GM23248 (cell line): ENCODE measurements at regions not wholly inside any gene's neighbourhood (a gene's known extent, or its start where the extent isn't known, plus 50 kb on each side); places are given as distances from the start of the nearest gene placed in this dataset.

Experiments
- DNase-seq: peaks from one replicate; pipeline ENCODE4 v3.0.0-alpha.2; 2015
- H2AFZ ChIP-seq: fragments of 200-600 bp; sonication (generic); 2 replicates; pipeline ENCODE4 v1.6.1; 2016; ENCODE audit warnings: antibody characterized with exemption
- H3F3A ChIP-seq: fragments of 200-600 bp; sonication (generic); 2 replicates; pipeline ENCODE4 v1.6.1; 2016; ENCODE audit warnings: mild to moderate bottlenecking, antibody characterized with exemption, mixed run types; ENCODE audit not compliant: insufficient read depth
- H3K27ac ChIP-seq: fragments of 200-600 bp; sonication (generic); 2 replicates; pipeline ENCODE4 v1.5.1; 2016; ENCODE audit warnings: mild to moderate bottlenecking
- H3K27me3 ChIP-seq: fragments of 200-600 bp; sonication (generic); replicated peaks from 2 replicates; pipeline ENCODE4 v1.6.1; 2016; ENCODE audit warnings: mild to moderate bottlenecking; ENCODE audit not compliant: insufficient read depth
- H3K36me3 ChIP-seq: fragments of 200-600 bp; sonication (generic); 2 replicates; pipeline ENCODE4 v1.6.1; 2016; ENCODE audit warnings: low read depth, mild to moderate bottlenecking
- H3K4me1 ChIP-seq: fragments of 200-600 bp; sonication (generic); 2 replicates; pipeline ENCODE4 v1.6.1; 2016; ENCODE audit warnings: mild to moderate bottlenecking; ENCODE audit not compliant: insufficient read depth
- H3K4me2 ChIP-seq: fragments of 200-600 bp; sonication (generic); one replicate; pipeline ENCODE4 v1.6.1; 2016; ENCODE audit warnings: mild to moderate bottlenecking; ENCODE audit not compliant: unreplicated experiment
- H3K4me3 ChIP-seq: fragments of 200-600 bp; sonication (generic); 2 replicates; pipeline ENCODE4 v1.5.1; 2016; ENCODE audit warnings: mild to moderate bottlenecking
- H3K79me2 ChIP-seq: fragments of 200-600 bp; sonication (generic); 2 replicates; pipeline ENCODE4 v1.6.1; 2016; ENCODE audit warnings: mild to moderate bottlenecking; ENCODE audit not compliant: insufficient read depth
- H3K9ac ChIP-seq: fragments of 200-600 bp; sonication (generic); 2 replicates; pipeline ENCODE4 v1.6.1; 2016; ENCODE audit warnings: mild to moderate bottlenecking
- H3K9me2 ChIP-seq: fragments of 200-600 bp; sonication (generic); 2 replicates; pipeline ENCODE4 v1.6.1; 2016; ENCODE audit warnings: mixed run types, mild to moderate bottlenecking, moderate library complexity; ENCODE audit not compliant: insufficient read depth
- H3K9me3 ChIP-seq: fragments of 200-600 bp; sonication (generic); one replicate; pipeline ENCODE4 v1.6.1; 2017; ENCODE audit warnings: low read depth
- H4K20me1 ChIP-seq: fragments of 200-600 bp; sonication (generic); 2 replicates; pipeline ENCODE4 v1.6.0; 2016; ENCODE audit not compliant: insufficient read depth
- EZH2 ChIP-seq: fragments of 200-600 bp; sonication (generic); IDR thresholded peaks from 2 replicates; pipeline ENCODE4 v1.6.1; 2018; ENCODE audit warnings: antibody characterized with exemption, mild to moderate bottlenecking; ENCODE audit not compliant: insufficient read depth, poor library complexity, severe bottlenecking
- EZH2phosphoT487 ChIP-seq: fragments of 200-600 bp; sonication (generic); IDR thresholded peaks from 2 replicates; pipeline ENCODE4 v1.6.1; 2018; ENCODE audit warnings: antibody characterized with exemption, moderate library complexity, mild to moderate bottlenecking, low read depth; ENCODE audit not compliant: insufficient read depth
- WGBS, 2 experiments: methylation state at CpG; one replicate each; pipeline ENCODE4 v1.1.6; 2015 to 2017; ENCODE audit warnings: low lambda C conversion rate in 2 of 2, low coverage in 1 of 2; ENCODE audit errors: missing lambda C conversion rate in 2 of 2; 5-methylcytosine and 5-hydroxymethylcytosine counted together
- in situ Hi-C: fragments of 300-500 bp; cut with MboI; formaldehyde crosslinking; loops from 2 replicates; pipeline ENCODE4 v1.15.0; 2020

DNA sequence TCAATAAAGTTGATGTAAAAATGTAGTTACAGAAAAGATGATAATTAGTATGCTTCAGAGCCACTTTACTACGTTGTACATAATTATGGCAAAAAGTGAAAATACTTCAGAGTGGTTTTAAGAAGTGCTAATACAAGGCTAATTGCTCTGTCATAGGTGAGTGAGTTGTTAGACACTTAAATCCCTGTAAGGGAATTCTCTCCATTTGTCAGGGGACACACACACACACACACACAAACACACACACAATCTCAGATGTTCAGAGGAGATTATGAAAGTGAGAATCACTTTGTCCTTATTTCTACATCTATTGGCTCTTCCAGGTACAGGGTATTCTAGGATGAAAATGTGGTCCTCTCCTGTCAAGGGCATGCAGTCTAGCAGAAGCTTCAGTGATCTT is 208.3 kb upstream of the PELI2 start:
- Histone ChIP-seq H4K20me1 (no peaks in the 10 kb centered on the region), H3F3A (no peaks in the 10 kb centered on the region), H3K9me3 (no peaks in the 10 kb centered on the region), H3K4me3 (no peak overlapping the region), H3K9ac (no peak overlapping the region), H3K4me1 (no peaks in the 10 kb centered on the region), H2AFZ (no peak overlapping the region), H3K36me3 (no peaks in the 10 kb centered on the region), H3K27me3 (peaks cover 15% of the 10 kb centered on the region; the same call in 1 of the 2 replicates), H3K79me2 (no peaks in the 10 kb centered on the region), H3K4me2 (no peak overlapping the region), H3K9me2 (no peaks in the 10 kb centered on the region), H3K27ac (no peak overlapping the region)
- DNase-seq, result no peak
- in situ Hi-C loops, result no loop called here
- 50 to 68% methylated on average over 1 of the region's 1 CpG for WGBS, 2 experiments
- TF ChIP-seq EZH2 (no peak), EZH2phosphoT487 (no peak)

DNA sequence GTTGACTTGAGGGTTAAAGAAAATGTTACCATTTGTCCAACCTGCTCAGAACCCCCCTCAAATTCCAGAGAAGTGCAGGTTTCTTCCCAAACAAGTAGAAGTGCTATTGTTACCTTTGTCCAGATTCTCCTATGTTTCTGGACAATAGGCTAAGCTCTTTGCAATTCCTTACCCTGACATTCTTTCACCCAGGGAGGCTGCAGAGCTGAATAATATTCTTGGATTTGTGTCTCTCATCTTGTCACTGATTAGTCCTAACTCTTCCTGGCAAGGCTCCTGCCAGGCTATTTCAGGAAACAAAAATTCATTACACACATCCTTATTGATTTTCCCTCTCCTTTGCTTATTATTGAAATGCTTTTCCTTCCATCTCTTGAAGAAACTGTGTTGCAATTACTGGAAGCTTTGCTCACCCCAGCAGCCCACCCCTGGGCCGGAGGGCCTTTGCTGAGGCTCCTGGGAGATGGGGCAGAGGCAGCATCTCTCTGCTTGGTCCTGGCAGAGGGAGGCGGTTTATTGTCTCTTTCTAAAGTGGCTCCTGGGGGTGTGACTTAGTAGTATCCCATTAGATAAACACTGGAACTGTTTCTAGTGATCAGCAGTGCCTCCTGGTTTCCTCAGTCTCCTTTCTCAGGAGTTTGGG is 207.5 kb upstream of the PELI2 start:
- TF ChIP-seq EZH2 (no peak), EZH2phosphoT487 (no peak)
- Histone ChIP-seq H2AFZ (no peak overlapping the region), H3K4me1 (no peaks in the 10 kb centered on the region), H3K27me3 (peaks cover 19% of the 10 kb centered on the region; the same call in 1 of the 2 replicates), H3K4me2 (no peak overlapping the region), H3K9me3 (no peaks in the 10 kb centered on the region), H3K36me3 (no peaks in the 10 kb centered on the region), H3K9me2 (no peaks in the 10 kb centered on the region), H3K4me3 (no peak overlapping the region), H3K79me2 (no peaks in the 10 kb centered on the region), H4K20me1 (no peaks in the 10 kb centered on the region), H3K9ac (no peak overlapping the region), H3K27ac (no peak overlapping the region), H3F3A (no peaks in the 10 kb centered on the region)
- in situ Hi-C loops, result no loop called here
- no peak for DNase-seq
- 10 to 16% methylated on average over 2 of the region's 2 CpGs for WGBS, 2 experiments

DNA sequence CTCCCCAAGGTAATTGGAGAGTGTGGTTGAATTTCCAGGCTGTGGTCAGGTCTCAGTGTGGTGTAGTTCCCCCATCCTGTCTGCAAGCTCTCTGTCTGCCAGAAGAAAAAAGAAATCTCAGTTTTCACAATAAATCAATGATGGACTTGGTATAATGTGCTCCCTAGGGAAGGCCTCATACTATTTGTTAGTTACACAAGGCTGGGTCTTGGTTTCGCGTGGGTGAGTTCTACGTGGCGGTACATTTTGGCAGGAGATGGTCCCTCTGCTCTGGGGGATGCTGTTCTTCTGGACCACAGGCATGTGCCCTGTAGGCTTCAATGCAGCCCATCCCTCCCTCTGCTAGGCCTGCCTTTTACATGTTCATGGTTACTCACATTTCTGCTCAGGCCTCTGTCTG is 206.4 kb upstream of the PELI2 start:
- no peaks in the 10 kb centered on the region for H3K36me3 ChIP-seq
- TF ChIP-seq EZH2phosphoT487, result no peak
- no peak for TF ChIP-seq EZH2
- no peaks in the 10 kb centered on the region for H4K20me1 ChIP-seq
- no peaks in the 10 kb centered on the region for H3K4me1 ChIP-seq
- no peaks in the 10 kb centered on the region for H3K79me2 ChIP-seq
- H3K9me3 ChIP-seq, result no peaks in the 10 kb centered on the region
- no peak overlapping the region for H3K9ac ChIP-seq
- 70 to 80% methylated on average over 4 of the region's 4 CpGs for WGBS, 2 experiments
- in situ Hi-C loops, result no loop called here
- H2AFZ ChIP-seq, result no peak overlapping the region
- no peaks in the 10 kb centered on the region for H3K9me2 ChIP-seq
- H3F3A ChIP-seq, result no peaks in the 10 kb centered on the region
- peaks cover 21% of the 10 kb centered on the region; the same call in 1 of the 2 replicates for H3K27me3 ChIP-seq
- H3K27ac ChIP-seq, result no peak overlapping the region
- H3K4me3 ChIP-seq, result no peak overlapping the region
- no peak for DNase-seq
- H3K4me2 ChIP-seq, result no peak overlapping the region

DNA sequence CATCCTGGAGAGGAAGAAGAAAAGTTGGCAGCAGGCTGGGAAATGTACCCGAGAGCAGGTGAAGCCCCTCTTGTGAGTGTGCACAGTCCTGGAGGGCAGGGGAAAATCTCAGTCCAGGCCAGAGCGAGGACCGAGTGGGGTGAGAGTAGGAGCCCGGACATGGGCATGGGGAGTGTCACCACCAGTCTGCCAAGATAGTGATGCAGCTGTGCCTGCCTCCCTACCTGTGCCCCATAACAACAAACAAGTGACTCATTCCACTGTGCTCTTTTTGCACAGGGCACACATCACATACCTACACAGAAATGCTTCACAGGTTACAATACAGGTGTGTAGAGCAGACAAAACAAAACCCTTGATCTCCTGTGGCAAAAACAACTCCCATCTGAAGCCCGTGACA is 205.9 kb upstream of the PELI2 start:
- Histone ChIP-seq H3K9ac (no peak overlapping the region), H3K4me1 (no peaks in the 10 kb centered on the region), H3K27me3 (peaks cover 21% of the 10 kb centered on the region; the same call in 1 of the 2 replicates), H3K36me3 (no peaks in the 10 kb centered on the region), H3K4me3 (no peak overlapping the region), H3K79me2 (no peaks in the 10 kb centered on the region), H3K9me3 (no peaks in the 10 kb centered on the region), H3K27ac (no peak overlapping the region), H3K9me2 (no peaks in the 10 kb centered on the region), H2AFZ (no peak overlapping the region), H3K4me2 (no peak overlapping the region), H3F3A (no peaks in the 10 kb centered on the region), H4K20me1 (no peaks in the 10 kb centered on the region)
- DNase-seq, result no peak
- in situ Hi-C loops, result no loop called here
- TF ChIP-seq EZH2, result no peak
- TF ChIP-seq EZH2phosphoT487, result no peak
- WGBS, 2 experiments, result 82 to 86% methylated on average over 5 of the region's 5 CpGs
